Putamen (tissue), 1 donor: ENCODE measurements at regions not wholly inside any gene's neighbourhood (a gene's known extent, or its start where the extent isn't known, plus 50 kb on each side); places are given as distances from the start of the nearest gene placed in this dataset.
"Not testable (repeated sequence)": the region's sequence is repeated elsewhere in the genome, so short reads cannot be mapped to it uniquely, and the experiment has no call there.

Experiments
- DNase-seq: peaks from one replicate; pipeline ENCODE4 v3.0.0-alpha.2; 2016; ENCODE audit warnings: low spot score

DNA sequence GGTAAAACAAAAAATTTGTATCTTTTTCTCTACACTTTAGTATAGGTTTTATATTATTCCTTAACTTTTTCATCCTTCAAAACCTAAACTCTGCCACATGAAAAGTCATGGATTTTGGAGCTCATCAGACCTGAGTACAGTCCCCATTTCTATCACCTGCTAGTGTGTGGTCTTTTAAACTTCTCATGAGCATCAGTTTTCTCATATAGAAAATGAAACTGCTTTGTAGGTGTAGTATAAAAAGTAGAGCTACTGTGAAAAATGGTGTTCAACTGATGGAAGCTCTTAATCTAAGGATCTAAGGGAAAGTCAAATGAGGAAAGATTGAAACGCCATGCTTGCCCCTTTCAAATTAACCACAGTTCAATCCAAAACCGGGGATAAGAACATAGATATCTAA, 686.5 kb downstream of the MECOM start:
- DNase-seq: no peak

DNA sequence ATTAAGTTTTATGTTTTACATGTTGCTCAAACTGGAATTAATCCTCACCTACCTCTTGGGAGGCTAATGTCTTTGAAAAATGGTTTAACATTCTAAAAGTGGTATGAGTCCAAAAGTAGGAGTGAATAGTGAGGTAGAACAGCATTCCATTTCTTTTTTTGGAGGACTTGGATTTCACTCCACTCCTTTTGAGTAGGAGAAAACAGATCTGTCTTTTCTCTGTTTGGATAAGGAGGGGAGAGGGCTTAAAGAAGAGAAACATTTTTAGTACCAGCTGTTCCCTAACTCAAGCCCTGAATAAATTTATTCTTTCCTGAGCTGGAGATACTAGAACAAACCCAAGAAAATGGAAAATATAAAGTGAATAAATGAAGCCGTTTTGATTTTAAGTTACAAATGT, 687.9 kb downstream of the MECOM start:
- no peak for DNase-seq

DNA sequence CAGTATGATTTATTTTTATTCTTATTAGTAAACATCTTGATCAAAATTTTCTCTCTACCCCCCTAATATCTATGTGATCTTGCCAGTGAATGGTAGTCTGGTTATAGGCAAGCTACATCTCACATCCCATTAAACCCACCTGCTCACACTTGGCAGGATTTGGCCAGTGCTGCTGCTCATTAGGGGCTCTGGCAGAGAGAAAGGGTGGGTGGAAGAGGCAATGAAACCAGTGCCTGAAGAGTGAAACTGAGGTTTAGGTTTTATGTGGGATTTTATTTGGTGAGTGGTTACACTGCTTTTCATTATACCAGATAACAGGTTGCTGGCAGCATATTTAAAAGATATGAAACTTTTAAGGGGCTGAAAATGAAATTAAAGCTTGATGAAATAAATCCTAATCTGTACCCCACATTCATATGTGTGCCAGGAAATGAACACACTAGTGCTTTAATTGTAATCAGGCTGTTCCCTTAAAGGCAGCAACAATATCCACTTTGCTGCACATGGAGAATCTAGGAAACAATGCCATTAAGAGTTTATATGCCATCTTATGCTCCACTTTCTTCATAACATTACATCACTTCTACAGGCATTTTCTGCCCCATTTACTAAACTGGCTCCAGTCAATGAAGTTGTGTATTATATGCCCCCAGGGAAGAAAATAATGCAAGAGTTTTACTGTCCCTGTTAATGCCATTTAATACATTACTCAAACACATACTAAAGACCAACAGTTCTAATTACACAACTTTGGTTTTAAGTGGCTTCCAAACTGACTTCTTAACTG, 688.7 kb downstream of the MECOM start:
- no peak for DNase-seq

DNA sequence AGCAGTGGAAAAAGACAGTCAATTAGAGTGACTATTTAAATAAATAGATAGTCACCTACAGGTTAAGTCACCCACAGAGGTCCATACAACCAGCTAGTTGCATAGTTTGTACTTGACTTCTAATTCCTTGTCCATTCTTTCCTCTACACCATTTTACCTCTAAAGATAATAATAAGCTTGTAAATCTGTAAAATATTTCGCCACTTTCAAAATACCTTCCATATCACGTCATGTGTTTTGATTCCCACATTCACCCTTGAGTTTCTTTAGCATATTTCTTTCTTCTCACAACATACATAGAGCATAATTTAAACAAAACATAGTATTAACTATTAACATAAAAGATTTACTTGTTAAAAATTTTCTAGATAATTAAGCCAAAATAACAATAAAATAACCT, 689.6 kb downstream of the MECOM start:
- no peak for DNase-seq

DNA sequence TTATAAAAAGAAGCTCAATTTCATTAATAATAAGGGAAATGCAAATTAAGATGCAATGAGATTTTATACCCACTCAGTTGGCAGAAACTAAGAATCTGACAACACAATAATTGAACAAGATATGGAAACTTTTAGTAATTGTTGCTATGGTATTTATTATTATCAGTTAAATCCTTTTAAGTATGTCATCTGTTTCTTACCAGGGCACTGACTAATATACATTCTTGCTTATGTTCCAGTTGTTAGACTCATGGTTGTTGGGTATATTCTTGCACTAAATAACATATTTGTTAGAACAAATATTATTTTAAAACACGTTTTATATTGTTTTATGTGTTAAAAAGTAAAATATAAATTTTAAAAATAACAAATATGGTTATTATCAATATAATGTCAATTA, 690.3 kb downstream of the MECOM start:
- no peak for DNase-seq

DNA sequence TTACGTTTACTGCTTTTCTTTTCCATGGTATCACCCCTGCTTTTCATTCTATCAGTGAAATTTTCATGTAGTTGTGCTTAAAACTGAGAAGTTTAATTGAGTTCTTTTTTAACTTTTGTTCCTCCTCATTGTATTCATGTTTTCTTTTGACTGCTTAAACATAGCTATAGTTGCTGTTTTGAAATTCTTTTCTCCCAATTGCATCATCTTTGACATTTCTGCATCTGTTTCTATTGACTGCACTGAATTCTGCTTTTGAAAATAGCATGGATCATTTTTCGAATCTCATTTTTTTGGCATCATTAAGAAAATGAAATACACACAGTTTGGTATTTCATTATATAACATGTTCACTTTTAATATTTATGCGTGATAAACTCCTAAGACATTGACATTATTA, 694.9 kb downstream of the MECOM start:
- no peak for DNase-seq

DNA sequence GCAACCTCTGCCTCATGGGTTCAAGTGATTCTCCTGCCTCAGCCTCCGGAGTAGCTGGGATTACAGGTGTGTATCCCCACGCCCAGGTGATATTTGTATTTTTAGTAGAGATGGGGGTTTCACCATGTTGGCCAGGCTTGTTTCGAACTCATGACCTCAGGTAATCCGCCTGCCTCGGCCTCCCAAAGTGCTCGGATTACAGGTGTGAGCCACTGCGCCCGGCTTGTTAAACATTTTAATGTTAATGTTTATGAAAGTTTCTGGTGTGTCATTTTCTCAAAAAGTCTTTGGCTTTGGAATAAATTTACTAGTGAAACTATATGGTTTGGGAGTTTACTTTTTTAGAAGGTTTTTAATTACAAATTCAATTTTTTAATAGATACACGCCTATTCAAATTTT, 698.8 kb downstream of the MECOM start:
- no peak for DNase-seq

DNA sequence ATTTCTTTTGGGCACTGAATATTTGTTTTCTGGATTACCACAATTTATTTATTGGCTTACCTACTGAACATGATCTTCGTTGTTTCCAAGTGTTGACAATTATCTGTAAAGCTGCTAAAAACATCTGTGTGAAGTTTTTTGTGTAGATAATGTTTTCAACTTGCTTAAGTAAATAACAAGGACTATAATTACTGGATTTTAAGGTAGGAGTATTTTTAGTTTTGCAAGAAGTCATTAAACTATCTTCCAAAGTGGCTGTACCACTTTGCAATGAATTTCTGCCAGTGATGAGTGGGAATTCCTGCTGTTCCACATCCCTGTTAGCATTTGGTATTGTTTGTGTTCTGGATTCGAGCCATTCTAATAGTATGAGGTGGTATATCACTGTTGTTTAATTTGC, 702.2 kb downstream of the MECOM start:
- DNase-seq: no peak

DNA sequence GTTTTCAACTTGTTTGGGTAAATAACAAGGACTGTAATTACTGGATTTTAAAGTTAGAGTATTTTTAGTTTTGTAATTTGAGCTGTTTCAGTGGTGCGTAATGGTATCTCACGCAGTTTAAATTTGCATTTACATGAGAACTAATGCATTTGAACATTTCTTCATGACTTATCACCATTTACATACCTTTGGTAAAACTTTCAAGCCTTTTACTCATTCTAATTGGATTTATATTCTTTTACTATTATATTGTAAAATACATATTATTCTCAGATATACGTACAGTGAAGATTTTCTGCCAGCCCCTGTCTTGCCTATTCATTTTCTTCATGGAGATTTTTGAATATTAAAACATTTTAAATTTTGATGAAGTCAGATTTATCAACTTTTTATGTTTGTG, 703.8 kb downstream of the MECOM start:
- no peak for DNase-seq

DNA sequence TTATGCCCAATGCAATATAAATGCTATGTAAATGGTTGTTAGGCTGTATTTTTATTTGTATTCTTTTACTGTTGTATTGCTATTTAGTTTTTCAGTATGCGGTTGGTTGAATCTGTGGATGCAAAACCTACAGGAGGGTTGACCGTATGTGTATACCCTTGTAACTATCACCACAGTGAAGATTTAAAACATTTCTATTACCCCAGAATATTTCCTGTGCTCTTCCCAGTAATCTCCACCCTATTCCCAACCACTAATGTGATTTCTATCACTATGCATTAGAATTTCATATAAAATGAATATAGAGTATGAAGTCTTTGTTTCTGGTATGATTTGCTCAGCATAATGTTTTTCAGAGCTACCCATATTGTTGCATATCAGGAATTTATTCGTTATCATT, 705.0 kb downstream of the MECOM start:
- no peak for DNase-seq

DNA sequence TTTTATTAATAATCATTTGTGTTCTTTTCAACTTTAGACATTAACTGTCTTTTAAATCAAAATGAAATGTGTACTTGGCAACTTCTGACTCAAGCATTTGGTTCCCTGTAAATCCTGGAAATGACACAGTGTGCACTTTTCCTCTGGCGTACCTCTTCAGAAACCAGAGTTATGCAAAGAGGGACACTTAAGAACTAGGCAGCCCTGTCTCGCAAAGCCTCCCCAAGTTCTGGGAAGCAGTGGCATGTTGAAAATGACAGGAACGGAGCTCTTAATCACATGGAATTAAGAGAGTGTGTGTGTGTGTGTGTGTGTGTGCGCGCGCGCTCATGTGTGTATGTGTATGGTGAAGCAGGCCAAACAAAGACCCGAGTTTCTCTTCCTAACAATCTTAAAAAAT, 707.4 kb downstream of the MECOM start:
- DNase-seq: no peak

DNA sequence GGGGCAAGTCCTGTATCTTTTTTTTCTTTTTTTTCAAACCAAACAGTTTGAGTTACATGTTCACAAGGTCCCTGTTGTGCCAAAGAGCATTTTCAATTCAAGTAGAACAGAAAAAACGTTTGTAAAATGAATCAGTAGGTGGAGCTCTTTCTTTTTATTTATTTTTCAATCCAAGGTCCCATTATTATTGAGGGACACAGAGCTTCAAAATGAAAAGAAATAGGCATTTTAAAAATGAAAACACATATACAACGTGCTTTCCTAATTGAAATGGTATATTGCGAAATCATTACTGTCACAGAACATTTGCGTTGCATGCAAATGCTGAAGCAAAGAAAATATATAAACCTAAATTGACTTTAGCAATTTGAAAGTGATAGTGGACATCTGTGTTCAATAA, 711.0 kb downstream of the MECOM start:
- no peak for DNase-seq

DNA sequence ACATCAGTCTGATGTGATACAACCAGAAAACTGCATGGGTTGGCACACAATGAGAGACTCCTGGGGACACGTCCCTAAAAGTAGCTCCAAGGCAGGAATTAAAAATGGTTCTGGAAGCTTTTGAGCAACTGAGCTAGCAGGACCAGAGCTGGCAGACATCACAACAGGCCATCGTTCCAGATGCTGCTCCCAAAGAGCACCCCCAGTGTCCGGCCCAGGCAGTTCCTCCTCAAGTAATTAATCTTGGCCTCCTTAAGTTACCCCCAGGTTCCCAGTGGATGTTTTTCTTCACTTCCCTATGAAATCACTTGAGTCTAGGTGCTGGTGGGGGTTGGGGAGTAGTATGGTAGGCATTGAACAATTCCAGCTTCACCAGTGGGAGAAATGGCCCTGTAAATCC, 711.6 kb downstream of the MECOM start:
- DNase-seq: no peak

DNA sequence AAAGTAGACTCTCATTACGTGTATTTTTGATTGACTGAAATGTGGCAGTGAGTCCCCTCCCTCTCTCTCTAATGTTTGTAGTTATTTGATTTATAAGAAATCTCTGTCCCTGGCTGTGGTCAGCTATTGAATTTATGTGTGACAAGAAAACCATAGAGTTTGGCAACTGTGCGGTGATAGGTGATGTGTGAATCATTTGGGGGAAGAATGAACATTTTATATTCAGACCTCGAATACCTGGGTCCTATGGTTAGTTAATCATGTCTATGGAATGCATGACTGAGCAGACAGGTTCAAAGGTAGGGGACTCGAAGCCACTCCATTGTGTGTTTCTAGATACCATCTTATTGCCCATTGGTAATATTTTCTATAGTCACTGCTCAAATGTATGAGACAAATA, 712.1 kb downstream of the MECOM start:
- DNase-seq: no peak

DNA sequence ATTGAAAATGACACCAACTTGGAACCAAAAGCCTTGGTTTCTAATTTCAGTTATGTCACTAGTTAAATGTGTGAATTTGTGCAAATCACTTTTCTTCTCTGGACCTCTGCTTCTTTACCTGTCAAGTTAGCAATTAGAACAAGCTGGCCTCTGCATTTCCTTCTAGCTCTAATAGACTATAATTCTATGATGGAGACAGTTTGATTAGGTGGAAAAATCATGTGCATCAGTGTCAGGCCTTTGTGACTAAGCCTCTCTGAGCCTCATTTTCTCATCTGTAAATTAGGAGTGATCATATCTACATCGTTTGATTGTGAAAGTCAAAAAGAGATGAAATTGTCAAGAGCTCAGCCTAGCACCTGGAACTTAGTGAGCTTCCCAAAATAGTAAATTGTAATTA, 712.9 kb downstream of the MECOM start:
- no peak for DNase-seq

DNA sequence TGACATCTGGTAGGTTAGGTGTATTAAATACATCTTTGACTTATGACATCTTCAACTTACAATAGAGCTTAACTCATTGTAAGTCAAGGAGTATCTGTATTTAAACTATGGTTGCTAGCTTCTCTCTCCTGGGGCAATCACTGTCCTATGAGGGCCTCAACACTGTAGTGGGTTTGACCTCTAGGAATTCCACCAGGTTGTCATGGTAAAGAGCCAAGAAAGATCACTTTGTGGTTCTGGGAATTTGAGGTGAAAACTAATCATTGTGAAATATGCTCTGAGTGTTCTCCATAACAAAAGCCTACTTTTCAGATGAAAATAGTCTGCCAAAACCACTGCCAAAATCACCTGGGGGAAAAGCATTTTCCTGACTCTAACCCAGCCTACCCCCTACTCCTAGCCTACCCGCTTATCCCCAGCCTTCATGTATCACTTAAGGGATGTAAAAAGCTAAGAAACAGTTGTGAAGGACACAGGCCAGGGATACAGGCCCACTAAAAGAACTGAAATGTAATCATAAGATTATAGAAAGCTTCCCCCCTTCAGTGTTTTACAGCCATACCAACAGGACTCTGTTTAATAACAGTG, 723.8 kb downstream of the MECOM start:
- no peak for DNase-seq

DNA sequence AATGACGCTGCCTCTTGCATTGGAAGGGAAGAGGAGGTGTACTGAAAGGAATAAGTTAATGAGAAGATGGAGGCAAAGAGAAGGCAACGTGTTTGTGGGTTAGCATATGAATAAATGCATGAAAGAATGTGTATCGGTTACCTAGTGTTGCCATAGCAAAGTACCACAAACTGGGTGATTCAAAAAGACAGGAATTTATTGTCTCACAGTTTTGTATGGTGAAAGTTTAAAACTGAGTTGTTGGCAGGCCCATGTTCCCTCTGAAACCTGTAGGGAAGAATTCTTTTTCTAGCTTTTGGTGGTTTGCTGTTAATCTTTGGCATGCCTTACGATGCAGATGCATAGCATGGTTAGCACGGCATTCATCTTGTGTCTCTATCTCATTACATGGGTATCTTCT, 729.9 kb downstream of the MECOM start:
- DNase-seq: no peak

DNA sequence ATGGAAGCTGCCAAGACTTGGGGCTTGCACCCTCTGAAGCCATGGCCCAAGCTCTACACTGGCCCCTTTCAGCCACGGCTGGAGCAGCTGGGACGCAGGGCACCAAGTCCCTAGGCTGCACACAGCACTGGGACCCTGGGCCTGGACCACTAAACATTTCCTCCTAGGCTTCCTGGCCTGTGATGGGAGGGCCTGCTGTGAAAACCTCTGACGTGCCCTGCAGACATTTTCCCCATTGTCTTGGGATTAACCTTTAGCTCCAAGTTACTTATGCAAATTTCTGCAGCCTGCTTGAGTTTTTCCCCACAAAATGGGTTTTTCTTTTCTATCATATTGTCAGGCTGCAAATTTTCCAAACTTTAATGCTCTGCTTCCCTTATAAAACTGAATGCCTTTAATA, 733.5 kb downstream of the MECOM start:
- DNase-seq: not testable (repeated sequence)

DNA sequence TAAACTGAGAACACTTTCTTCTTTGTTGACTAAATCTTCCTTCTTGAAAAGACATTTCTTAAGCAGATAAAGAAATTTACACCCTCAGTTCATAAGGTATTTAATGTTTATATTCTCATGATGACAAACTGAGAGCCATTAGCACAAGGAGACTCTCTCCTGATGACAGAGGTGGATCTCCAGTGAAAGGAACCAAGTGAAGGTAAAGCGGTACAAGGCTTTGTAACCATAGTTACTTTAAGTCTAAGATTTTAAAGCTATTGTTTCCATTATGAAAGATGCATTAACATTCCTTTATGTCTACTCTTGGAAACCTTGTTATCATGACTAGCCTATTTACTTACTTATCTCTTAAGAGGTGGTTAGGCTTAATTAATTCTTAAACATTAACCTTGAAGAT, 737.1 kb downstream of the MECOM start:
- DNase-seq: no peak

DNA sequence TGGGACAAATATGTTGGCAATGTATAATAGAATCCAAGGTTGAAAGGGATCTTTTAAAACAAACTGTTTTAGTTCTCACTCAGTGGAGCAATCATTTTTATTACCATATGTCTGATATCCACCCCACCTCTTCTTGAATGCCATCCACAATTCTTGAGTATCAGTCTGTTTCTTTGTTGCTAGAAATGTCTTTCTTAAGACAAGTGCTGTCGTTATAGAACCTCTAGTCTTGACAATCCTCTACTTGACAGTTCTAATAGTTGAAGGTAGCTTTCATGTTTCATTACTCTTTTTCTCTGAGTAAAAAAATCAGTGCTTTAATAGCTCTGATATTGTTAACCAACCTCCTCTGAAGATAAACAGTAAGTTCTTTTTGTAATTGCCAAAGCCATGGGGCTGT, 737.9 kb downstream of the MECOM start:
- DNase-seq: no peak

DNA sequence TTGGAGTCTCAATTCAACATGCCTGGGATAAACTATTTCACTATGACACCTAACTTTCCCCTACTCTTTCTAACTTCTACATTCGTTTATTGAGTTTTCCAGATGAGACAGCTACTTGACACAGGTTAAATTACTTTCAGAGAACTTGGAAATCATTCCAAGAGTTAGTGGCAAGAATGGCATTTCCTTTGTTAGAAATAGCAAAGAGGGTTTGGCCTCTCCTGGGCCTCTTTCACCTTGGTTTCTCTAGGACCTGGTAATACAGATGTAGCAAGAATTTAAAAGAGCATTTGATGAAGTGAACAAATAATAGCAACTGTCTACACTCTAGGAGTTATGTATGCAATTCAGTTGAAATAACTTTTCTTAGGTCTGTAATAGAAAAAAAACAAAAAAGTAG, 748.9 kb downstream of the MECOM start:
- no peak for DNase-seq

DNA sequence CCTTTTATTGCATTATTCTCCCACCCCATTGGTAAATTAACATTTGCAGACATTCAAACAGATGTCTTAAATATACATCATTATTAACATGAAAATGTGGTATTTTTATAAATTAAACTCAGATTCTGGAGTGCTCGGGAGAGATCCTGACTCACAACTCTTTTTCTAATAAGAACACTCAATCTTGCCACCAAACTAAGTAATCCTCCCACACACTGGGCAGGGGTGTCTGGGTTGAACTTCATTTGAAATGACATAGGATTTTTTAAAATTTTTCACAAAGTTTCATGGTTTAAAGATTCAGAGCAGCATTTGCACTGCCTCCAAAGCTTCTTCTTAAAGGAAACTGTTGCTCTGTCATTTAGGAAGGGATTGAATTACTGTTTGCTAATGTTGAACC, 754.3 kb downstream of the MECOM start:
- DNase-seq: no peak

DNA sequence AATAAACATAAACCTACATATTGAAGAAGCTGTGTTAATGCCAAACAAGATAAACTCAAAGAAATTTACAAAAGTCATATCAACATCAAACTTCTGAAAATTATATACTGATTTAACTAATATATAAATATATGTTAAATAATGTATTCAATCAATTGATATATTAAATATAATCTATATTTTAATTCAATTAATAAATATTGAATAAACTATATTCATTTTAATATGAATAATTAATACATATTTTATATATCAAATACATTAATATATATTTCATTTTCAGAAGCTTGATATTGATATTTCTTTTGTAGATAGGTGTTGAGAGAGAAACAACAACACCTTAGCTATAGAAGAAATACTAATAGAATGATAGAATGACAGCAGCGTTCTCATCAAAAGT, 768.1 kb downstream of the MECOM start:
- no peak for DNase-seq

DNA sequence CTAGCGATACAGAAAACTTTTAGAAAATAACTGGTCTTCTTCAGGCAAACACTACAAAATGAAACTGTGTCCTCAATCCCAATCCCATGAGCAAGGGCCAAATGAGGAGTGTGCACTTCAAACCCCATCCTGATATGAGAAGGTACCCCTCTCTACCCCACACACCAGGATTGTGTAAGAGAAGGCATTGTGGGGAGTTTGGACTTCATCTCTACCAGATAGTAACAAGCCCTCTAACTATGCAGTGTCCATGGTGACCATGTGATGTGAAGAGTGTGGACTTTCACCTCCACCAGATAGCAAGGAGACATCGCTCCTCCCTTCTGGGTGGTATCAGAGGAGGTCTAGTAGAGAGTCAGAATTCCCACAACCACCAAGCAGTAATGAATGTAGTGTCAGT, 769.3 kb downstream of the MECOM start:
- DNase-seq: no peak
